ENCODE measurements at regions not wholly inside any gene's neighbourhood (a gene's known extent, or its start where the extent isn't known, plus 50 kb on each side); places are given as distances from the start of the nearest gene placed in this dataset.
A peak's percentile ranks its signal among the peaks of the same experiment; 100 is the strongest.

GRCh38 chr13:34070544-34071303 is 252.8 kb downstream of the RFC3 start:
- H3K27ac ChIP-seq = no peak overlapping the region
- H3K27me3 ChIP-seq = no peaks in the 10 kb centered on the region
- TF ChIP-seq CTCF (IDR thresholded peaks at IDR 0.05) = no peak
- no peak for TF ChIP-seq POLR2A (IDR thresholded peaks at IDR 0.05)
- no peaks in the 10 kb centered on the region for H3K9me3 ChIP-seq
- 83 to 86% methylated on average over 2 of the region's 2 CpGs for WGBS, 2 donors
- intact Hi-C loops (cut with DNase I) = loop anchor here (10.0 kb wide), 1 partner anchor 136 kb away; no protein-coding TSS in a partner anchor
- no peaks in the 10 kb centered on the region for H3K36me3 ChIP-seq
- no peaks in the 10 kb centered on the region for H3K4me1 ChIP-seq
- no peak overlapping the region for H3K4me3 ChIP-seq
- DNase-seq = no peak

- no peaks in the 10 kb centered on the region for H3K27me3 ChIP-seq
- no peaks in the 10 kb centered on the region for H3K36me3 ChIP-seq
- intact Hi-C loops (cut with DNase I) = loop anchor here (10.0 kb wide), 1 partner anchor 142 kb away; no protein-coding TSS in a partner anchor
- no peak for DNase-seq
- no peak overlapping the region for H3K27ac ChIP-seq
- peaks cover 0 to 7% (median 0%) of the 10 kb centered on the region in 3 donors for H3K4me1 ChIP-seq
- TF ChIP-seq POLR2A (IDR thresholded peaks at IDR 0.05) (no peak), CTCF (IDR thresholded peaks at IDR 0.05) (no peak)
- 88 to 89% methylated on average over 1 of the region's 1 CpG for WGBS, 2 donors
- H3K9me3 ChIP-seq = no peaks in the 10 kb centered on the region
- H3K4me3 ChIP-seq = no peak overlapping the region
Measured at GRCh38 chr13:34076319-34076718, 258.4 kb downstream of the RFC3 start.

- intact Hi-C loops (cut with DNase I) = loop anchor here (10.0 kb wide), 1 partner anchor 142 kb away; no protein-coding TSS in a partner anchor
- no peaks in the 10 kb centered on the region for H3K9me3 ChIP-seq
Measured at GRCh38 chr13:34076943-34077703, 259.2 kb downstream of the RFC3 start.

GRCh38 chr13:34078334-34078999 is 260.5 kb downstream of the RFC3 start:
- no peaks in the 10 kb centered on the region for H3K27me3 ChIP-seq
- no peak overlapping the region for H3K4me3 ChIP-seq
- H3K4me1 ChIP-seq = peaks cover 0 to 7% (median 0%) of the 10 kb centered on the region in 3 donors
- H3K36me3 ChIP-seq = no peaks in the 10 kb centered on the region
- intact Hi-C loops (cut with DNase I) = loop anchor here (10.0 kb wide), 1 partner anchor 144 kb away; no protein-coding TSS in a partner anchor
- no peak for TF ChIP-seq POLR2A (IDR thresholded peaks at IDR 0.05)
- no peak for TF ChIP-seq CTCF (IDR thresholded peaks at IDR 0.05)
- no peak for DNase-seq
- no peaks in the 10 kb centered on the region for H3K9me3 ChIP-seq
- no peak overlapping the region for H3K27ac ChIP-seq
- 48 to 68% methylated on average over 2 of the region's 2 CpGs for WGBS, 2 donors

More at GRCh38 chr13:34076943-34077703, 259.2 kb downstream of the RFC3 start:
- peaks cover 0 to 7% (median 0%) of the 10 kb centered on the region in 3 donors for H3K4me1 ChIP-seq
- WGBS, 2 donors = 13 to 19% methylated on average over 4 of the region's 4 CpGs
- TF ChIP-seq CTCF (IDR thresholded peaks at IDR 0.05) (peak in 5 of 6 experiments; percentile 38 to 66 (median 44)), POLR2A (IDR thresholded peaks at IDR 0.05) (no peak)
- H3K4me3 ChIP-seq = no peak overlapping the region
- H3K36me3 ChIP-seq = no peaks in the 10 kb centered on the region
- no peak overlapping the region for H3K27ac ChIP-seq
- H3K27me3 ChIP-seq = no peaks in the 10 kb centered on the region
- DNase-seq = no peak

All from esophagus squamous epithelium (tissue), 5 donors.